ENCODE measurements at regions not wholly inside any gene's neighbourhood (a gene's known extent, or its start where the extent isn't known, plus 50 kb on each side); places are given as distances from the start of the nearest gene placed in this dataset.
"Not testable (repeated sequence)": the region's sequence is repeated elsewhere in the genome, so short reads cannot be mapped to it uniquely, and the experiment has no call there.

GRCh38 chr13:86355301-86355700 lies 556.1 kb upstream of the SLITRK6 start:
- WGBS, 3 donors, result 60 to 69% (median 66%) methylated on average over 2 of the region's 2 CpGs
- Histone ChIP-seq H3K27me3 (ENCODE audit: insufficient read depth in 3 of 3, low read length in 2 of 3) (no peaks in the 10 kb centered on the region), H3K27ac (no peak overlapping the region), H3K4me3 (no peak overlapping the region), H3K36me3 (ENCODE audit: insufficient read depth in 1 of 2, low read depth in 1 of 2) (no peaks in the 10 kb centered on the region), H3K4me1 (no peaks in the 10 kb centered on the region), H3K9me3 (no peaks in the 10 kb centered on the region)
- intact Hi-C loops (cut with DNase I), result no loop called here
- ATAC-seq (no peak), DNase-seq (no peak)
- no peak for TF ChIP-seq CTCF (IDR thresholded peaks at IDR 0.05)

- WGBS, 3 donors, result 76 to 87% (median 85%) methylated on average over 1 of the region's 1 CpG
- intact Hi-C loops (cut with DNase I), result no loop called here
- DNase-seq, result no peak
- Histone ChIP-seq H3K4me1 (no peaks in the 10 kb centered on the region), H3K27ac (no peak overlapping the region), H3K27me3 (ENCODE audit: insufficient read depth in 3 of 3, low read length in 2 of 3) (no peaks in the 10 kb centered on the region), H3K9me3 (no peaks in the 10 kb centered on the region), H3K36me3 (ENCODE audit: insufficient read depth in 1 of 2, low read depth in 1 of 2) (no peaks in the 10 kb centered on the region), H3K4me3 (no peak overlapping the region)
- ATAC-seq, result no peak
- no peak for TF ChIP-seq CTCF (IDR thresholded peaks at IDR 0.05)
These were observed 557.9 kb upstream of the SLITRK6 start for GRCh38 chr13:86357106-86357505.

GRCh38 chr13:86363749-86364148 lies 564.5 kb upstream of the SLITRK6 start:
- H3K4me3 ChIP-seq; intact Hi-C loops (cut with DNase I); H3K36me3 ChIP-seq (ENCODE audit: insufficient read depth in 1 of 2, low read depth in 1 of 2); H3K27me3 ChIP-seq (ENCODE audit: insufficient read depth in 3 of 3, low read length in 2 of 3); ATAC-seq; H3K9me3 ChIP-seq; DNase-seq; H3K27ac ChIP-seq; H3K4me1 ChIP-seq: not testable (repeated sequence)
- 94 to 95% (median 95%) methylated on average over 5 of the region's 5 CpGs for WGBS, 3 donors

GRCh38 chr13:86368924-86369323 lies 569.7 kb upstream of the SLITRK6 start:
- no peaks in the 10 kb centered on the region for H3K4me1 ChIP-seq
- intact Hi-C loops (cut with DNase I), result no loop called here
- no peak for TF ChIP-seq CTCF (IDR thresholded peaks at IDR 0.05)
- no peaks in the 10 kb centered on the region for H3K36me3 ChIP-seq (ENCODE audit: insufficient read depth in 1 of 2, low read depth in 1 of 2)
- no peak overlapping the region for H3K27ac ChIP-seq
- no peaks in the 10 kb centered on the region for H3K27me3 ChIP-seq (ENCODE audit: insufficient read depth in 3 of 3, low read length in 2 of 3)
- no peak for ATAC-seq
- WGBS, 3 donors, result 90 to 93% (median 91%) methylated on average over 12 of the region's 12 CpGs
- no peak overlapping the region for H3K4me3 ChIP-seq
- H3K9me3 ChIP-seq, result no peaks in the 10 kb centered on the region
- no peak for DNase-seq

GRCh38 chr13:86377451-86377850 lies 578.2 kb upstream of the SLITRK6 start:
- Histone ChIP-seq H3K27me3 (ENCODE audit: insufficient read depth in 3 of 3, low read length in 2 of 3) (no peaks in the 10 kb centered on the region), H3K9me3 (no peaks in the 10 kb centered on the region), H3K27ac (no peak overlapping the region), H3K4me1 (no peaks in the 10 kb centered on the region), H3K36me3 (ENCODE audit: insufficient read depth in 1 of 2, low read depth in 1 of 2) (no peaks in the 10 kb centered on the region), H3K4me3 (no peak overlapping the region)
- TF ChIP-seq CTCF (IDR thresholded peaks at IDR 0.05), result no peak
- WGBS, 3 donors, result 59 to 76% (median 74%) methylated on average over 2 of the region's 2 CpGs
- intact Hi-C loops (cut with DNase I), result no loop called here
- DNase-seq (no peak), ATAC-seq (no peak)
